GM21528 (cell line): ENCODE measurements at regions not wholly inside any gene's neighbourhood (a gene's known extent, or its start where the extent isn't known, plus 50 kb on each side); places are given as distances from the start of the nearest gene placed in this dataset.

Source experiments
- ATAC-seq: cut with Tn5 transposase; IDR thresholded peaks from one replicate; pipeline ENCODE4 v1.9.1; 2021; ENCODE audit warnings: mild to moderate bottlenecking, moderate library complexity; ENCODE audit not compliant: unreplicated experiment, low FRiP score

DNA sequence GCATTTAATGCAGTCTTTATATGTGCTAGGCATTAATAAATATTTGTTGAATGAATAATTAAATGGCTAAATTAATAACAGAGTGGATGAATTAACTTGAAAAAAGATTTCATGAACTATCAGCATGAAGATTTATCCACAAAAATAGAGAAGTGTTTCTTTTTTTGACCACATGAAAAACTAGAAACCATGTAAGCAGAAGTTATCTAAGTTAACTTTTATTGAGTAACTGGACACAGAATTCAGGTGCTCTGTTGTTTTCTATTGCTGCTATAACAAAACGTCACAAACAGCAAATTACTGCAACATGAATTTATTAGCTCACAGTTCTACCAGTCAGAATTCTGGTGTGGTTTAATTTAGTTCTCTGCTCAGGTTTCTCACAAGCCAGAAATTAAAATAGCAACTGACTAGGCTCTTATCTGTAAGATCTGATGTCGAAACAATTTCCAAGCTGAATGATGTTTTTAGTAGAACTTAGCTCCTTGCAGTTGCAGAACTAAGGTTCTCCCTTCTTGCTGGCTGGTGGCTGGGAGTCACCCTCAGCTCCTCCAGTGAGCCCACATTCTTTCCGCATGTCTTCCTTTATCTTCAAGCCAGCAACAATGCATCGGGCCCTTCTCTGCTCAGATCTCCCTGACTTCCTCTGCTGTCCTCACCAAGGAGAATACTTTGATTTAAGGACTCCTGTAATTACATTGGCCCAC is 810.2 kb upstream of the ALCAM start:
- no peak for ATAC-seq

DNA sequence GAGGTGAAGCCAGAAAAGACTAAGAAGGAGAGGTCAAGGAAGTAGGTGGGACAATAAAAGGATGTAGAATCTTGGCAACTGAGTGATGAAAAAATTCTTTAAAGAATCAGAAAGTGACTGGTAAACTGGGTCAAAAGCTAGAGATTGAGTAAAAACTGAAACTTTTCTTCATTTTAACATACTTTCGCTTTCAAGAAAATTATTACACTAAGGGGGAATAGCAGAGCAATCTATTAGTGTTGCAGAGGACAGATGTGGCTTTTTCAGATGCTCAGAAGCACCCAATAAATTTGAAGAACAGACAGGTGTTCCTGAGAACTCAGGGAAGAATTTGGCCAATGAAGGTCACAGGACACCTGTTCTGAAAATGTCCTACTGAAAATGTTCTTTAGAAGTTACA is 805.4 kb upstream of the ALCAM start:
- peak; percentile 61 for ATAC-seq

DNA sequence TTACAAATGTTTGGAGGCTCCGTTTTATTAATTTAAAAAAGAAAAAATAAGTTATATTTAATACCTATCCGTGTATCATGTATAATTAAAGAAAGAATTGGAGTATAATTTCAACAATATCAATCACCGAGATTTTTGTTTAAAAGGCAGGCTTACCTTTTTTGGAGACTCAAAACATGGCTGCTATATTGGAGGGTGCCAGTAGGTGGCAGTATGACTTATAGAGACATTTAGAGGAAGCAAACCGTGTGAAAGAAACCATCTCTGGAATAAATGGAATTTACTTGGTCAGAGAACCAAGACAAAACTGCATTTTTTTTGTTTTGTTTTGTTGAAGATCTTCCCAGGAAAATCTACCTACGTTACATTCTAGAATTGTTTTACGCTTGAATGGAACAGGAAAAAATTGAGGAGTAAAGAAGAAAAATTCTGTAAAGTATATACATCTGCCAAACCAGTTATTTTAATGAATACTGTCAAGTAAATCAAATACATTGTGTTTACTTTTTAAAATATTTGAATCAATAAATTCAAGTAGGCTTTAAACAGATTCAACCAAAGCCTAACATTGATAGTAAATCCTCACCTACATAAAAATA is 802.6 kb upstream of the ALCAM start:
- ATAC-seq = no peak

DNA sequence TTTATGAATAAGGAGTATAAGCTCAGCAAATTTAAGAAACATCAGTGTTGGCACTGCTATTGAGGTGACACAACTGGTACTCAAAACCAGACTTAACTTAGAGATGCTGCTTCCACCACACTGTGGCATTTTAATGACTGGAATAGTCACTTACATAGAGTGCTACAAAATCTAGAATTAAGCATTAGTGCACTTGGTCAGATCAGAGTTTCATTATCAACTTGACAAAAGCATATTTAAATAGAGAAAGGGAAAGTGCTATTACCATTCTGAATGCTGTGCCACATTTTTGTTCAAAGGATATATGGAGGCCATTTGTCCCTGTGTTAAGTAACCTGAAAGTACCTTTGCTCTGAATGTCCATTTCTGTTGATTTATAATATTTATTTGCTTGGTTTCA is 800.7 kb upstream of the ALCAM start:
- ATAC-seq = no peak

DNA sequence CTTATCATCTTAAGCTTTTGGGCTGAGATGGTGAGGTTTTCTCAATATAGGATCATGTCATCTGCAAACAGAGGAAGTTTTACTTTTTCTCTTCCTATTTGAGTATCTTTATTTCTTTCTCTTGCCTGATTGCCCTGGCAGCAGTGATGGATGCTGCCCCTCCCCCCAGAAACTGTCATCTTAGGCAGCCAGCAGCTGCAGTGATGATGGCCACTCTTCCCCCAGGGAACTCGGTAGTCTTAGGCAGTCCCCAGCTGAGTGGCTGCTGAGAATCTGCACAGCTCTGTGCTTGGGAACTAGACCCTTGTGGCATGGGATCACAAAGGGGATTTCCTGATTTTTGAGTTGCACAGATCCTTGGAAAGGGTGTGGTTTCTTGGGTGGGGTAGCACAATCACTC is 791.1 kb upstream of the ALCAM start:
- ATAC-seq = no peak

DNA sequence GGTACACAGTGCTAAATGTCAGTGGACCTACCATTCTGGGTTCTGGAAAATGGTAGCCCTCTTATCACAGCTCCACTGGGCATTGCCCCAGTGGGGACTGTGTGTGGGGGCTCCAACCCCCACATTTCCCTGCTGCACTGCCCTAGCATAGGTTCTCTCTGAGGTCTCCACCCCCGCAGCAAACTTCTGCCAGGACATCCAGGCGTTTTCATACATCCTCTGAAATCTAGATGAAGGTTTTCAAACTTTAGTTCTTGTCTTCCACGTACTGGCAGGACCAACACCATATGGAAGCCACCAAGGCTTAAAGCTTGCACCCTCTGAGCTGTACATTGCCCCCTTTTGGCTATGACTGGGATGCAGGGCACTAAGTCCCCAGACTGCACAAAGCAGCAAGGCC is 788.2 kb upstream of the ALCAM start:
- no peak for ATAC-seq

DNA sequence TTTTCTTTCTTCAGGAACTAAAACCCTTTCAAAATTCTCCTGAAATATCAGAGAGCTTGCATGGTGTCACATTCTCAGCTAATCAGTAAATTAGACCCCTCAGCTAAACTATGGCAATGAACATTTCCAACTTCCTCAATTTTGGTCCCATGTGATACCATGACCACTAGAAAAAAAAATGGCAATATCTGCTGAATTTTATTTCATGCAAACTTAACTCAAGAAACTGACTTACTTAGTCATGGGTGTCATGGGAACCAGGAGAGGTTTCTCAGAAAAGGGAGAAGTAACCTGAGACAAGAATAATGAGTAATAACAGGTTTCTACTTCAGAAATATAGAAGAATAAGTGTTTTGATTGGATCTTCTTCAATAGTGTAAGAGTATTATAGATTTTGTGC is 784.6 kb upstream of the ALCAM start:
- no peak for ATAC-seq

DNA sequence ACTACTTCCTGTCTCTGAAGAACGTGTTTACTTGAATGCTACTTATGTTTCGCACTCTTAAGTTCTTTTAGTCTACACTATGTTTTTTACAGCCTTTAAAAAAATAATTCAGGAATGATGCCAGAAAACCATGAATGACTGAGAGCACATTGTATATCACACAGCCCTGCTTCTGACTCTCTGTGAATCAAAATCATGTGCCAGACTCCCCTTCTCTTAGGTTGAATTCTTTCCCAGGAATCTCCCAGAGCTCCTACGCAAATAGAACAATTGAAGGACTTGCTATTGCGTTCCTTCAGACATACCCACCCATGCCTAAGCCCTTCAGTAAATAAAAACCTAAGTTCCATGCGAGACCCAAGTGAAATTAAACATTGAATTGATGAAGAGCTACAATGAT is 782.0 kb upstream of the ALCAM start:
- no peak for ATAC-seq

DNA sequence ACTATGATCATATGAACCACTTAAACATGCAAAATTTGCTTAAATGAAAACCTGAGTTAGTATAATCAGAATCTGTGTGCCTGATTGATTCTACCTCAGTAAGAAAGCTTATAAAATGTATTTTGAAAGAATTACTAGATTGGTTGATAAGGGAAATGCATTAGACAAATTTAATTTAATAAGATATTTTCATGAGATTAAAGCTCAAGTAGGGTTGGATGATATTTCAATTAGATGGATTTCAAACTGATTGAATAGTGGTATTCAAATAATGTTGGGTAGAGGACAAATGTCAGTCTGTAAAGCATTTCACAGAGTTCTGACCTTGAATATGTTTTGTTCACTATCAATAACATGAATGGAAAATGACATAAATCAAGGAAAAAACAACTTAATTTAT is 780.4 kb upstream of the ALCAM start:
- ATAC-seq = no peak

DNA sequence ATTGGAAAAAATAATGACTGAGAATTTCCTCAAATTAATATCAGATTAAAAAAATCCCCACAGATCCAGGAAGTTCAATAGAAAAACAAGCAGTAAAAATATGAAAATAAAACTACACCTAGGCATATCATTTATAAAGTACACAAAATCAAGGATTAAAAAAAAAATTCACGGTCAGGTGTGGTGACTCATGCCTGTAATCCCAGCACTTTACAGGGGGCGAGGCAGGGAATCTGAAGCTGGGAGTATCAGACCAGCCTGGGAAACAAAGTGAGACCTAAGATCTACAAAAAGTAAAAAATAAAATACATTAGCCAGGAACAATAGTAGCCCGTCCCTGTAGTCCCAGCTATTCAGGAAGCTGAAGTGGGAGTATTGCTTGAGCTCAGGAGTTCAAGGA is 778.3 kb upstream of the ALCAM start:
- ATAC-seq = no peak

DNA sequence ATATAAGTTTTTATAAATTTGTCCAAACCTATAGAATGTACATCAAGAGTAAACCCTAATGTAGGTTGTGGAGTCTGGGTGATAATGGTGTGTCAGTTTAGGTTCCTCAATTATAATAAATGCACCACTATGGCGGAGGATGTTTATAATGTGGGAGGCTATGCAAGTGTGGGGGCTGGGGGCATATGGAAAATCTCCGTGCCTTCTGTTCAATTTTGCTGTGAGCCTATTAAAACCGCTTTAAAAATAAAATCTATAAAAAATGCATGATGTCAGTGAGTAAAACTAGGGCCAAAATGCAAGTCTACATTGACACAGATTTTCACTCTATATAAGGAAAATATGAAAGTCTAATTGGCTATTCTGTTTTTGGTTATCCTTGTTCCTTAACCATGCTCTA is 774.9 kb upstream of the ALCAM start:
- ATAC-seq = no peak

DNA sequence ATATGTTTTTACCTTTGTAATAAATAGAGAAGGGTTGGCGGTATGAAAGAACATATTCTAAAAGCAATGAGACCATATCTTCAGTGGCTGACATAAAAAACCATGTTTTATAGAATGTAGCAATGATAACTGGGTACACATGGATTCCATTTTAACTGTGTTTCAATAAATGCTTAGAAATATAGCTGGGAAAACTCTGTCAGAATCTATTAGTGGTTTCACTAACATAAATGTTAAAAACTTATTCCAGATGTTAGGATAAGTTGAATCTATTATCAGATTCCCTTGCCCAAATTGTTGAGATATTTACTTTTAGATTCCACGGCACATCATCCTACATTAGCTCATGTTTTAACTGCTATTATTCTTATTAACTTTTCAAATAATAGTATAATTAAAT is 772.2 kb upstream of the ALCAM start:
- no peak for ATAC-seq

DNA sequence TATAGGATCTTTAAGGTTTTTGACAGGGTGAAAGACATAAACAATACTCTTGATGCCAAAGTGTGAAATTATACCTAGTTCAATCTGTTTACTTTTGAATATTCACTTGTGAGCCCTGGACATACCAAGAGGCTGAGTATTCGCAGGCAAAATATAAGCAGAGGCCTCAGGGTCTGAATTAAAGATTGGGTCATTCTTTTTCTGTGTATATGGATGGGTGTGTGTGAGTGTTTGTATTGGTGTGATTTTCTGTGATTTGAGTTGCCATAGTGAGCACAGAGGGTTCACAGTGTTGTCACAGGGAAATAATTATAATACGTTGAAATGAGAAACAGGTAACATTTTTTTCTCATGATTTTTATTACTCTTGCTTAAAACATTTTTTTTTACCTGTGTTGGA is 770.7 kb upstream of the ALCAM start:
- ATAC-seq = no peak

DNA sequence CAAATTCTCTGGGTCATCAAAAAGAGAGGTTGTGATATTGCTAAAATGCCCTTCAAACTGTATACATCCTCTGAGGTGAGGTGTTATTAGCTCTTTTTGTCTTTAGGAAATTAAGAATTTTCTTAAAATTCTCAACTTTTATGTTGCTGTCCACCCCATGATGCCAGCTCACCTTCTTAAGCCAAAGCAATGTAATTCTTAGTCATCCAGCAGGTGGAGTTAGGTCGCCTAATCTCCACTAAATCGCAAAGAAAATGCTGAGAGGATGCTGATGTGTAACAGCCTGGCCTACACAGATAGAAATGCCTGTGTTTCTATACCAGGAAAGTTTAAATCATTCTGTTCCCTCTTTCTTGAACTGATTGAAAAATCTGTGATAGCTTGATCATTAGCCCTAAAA is 770.2 kb upstream of the ALCAM start:
- peak; percentile 86 for ATAC-seq

DNA sequence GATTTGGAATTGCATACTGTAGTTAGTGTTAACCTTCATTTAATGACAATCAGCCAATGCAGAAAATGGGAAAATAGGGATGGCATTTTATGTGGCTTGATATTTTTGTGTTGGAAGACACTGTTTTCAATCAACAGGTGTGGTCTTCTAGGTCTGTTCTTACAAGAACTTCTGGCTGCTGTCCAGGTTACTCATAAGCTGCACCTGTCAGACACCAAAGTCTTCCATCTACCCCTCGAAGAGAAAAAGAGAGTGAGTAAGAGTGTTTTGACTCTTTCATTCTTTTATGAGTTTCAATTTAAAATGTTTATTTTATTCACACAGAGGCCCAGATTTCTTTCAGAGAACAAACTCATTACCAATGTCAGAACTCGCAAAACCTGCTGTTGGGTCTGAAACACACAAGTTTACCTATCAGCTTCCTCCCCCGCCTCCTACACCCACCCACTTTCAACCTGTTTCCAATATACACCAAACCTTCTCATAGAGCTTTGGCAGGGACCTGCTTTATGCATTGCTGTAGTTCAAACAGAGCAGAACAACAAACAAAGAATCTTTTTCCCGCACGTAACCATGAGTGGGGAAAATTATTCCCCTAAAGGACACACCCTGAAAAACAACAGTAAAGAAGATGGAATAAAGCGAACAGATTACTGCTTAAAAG is 767.7 kb upstream of the ALCAM start:
- ATAC-seq = no peak

DNA sequence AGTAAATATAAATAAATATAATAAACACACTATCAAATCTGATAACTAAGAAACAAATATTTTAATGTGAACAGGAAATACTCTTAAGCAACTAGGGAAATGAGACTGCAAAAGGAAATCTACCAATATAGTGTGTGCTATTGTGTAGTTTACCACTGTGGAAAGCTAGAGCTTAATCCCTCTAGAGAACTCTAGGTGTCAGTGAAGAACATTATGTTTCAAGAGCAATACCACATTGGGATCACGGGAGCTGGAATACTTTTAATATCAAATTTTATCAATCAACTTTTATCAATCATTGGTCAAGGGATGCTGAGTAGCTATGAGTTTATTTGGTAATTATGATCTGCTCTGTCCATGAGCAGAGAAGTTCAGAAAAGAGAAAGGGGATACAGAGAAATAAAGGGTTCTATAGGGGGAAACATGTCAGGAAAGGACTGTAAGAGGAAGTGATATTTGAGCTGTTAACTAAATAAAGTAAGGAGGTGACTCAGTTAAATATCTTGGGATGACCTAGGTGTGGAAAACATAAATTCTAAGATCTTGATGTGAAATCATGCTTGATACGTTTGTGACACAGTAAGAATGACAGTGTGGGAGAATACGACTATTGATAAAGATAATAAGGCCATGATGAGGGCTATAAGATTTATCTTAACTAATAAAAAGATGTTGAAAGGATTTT is 762.2 kb upstream of the ALCAM start:
- ATAC-seq = no peak

DNA sequence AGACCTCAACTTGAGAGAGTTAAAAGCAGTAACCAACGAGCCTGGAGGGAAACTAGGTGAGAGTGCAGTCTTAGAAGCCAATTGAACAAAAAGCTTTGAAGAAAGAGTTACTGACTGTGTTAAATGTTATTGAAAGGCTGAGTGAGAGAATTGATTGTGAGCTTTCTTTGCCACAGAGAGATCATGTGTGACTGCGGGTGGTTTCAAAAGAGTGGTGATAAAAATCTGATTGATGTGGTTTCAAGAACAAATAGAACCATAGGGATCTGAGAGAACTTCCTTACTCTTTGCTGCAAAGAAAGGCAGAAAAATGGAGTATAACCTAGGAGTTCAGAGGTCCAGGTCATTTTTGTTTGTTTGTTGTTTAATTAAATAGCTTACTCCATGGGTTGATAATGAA is 759.9 kb upstream of the ALCAM start:
- no peak for ATAC-seq

DNA sequence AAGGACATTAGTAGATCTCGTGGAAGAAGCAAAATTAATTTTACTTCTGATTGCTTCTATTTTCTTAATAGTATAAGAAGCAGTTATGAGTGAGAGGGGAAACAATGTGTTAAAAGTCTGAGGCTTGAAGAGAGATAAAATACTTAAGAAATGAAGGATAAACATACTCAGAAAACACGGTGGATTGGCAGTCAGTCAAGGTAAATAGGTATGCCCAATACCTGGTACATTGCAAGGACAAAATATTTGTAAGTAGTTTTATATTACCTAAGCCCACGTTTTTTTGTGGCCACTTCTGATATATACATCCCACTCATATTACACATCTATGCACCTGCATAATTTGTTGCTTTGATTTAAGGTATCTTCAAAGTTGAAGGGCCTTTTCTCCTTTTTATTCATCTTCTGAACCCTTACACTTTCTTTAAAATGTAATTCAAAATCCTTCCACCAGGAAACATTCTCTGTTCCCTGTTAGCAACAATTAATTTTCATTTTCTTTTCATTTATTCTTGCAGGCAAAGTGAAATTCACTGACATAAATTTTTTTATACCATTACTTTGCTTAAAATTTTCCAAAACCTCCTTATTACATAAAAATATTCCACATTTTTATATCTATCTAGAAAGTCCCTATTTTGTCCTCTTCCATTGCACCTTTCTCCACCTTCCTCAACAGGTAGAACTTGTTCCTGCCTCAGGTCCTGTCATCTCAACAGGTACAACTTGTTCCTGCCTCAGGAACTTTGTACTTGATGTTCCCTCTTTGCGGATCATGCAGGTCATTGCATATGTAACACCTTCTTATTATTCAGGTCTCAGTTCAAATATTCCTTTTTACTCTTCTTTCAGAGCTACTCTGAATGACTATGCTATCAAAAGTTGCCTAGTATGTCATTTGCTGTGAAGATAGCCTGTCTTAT is 755.7 kb upstream of the ALCAM start:
- ATAC-seq = no peak

DNA sequence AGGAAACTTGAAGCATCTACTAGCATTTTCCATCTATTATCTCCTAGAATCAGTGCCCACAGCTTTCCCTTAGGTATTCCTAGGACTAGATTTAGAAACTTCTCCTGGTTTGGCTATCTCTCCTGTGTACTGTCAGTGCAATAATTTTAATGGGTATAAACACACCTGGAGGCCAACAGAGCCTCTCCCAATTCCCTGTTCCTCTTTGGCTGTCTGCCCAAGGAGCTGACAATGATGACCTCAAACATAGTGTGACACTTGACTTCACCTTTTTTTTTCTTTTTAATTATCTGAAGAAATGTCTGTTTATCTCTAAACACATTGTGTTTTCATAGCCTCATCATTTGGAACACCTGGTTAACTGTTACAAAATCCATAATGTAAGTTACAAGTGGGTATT is 754.5 kb upstream of the ALCAM start:
- no peak for ATAC-seq

DNA sequence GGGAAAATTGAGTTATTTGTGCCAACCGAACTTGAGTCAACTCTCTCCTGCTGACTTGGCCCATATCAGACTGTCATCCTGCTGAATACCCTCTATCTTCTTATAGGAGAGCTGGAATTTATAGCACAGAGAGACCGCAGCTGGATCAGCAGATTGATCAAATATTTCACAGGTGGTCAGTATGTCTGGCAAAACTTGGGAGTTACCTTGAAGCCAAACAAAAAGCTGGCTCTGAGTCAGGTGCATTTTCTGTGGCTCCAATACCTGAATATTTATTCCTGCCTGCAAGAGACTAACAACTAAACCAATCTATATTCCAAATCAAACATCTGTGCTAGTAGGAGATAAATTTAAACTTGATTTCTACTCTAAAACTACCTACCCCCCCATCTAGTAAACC is 752.1 kb upstream of the ALCAM start:
- ATAC-seq = no peak
